Heart left ventricle (tissue), 16 donors: ENCODE measurements at regions not wholly inside any gene's neighbourhood (a gene's known extent, or its start where the extent isn't known, plus 50 kb on each side); places are given as distances from the start of the nearest gene placed in this dataset.

Experiments used
- ATAC-seq, 4 donors: fragments of 200-7000 bp; cut with Tn5 transposase; one replicate each; pipeline ENCODE4 v1.9.1; 2020 to 2022; ENCODE audit warnings: moderate library complexity in 4 of 4, mild to moderate bottlenecking in 3 of 4, moderate number of reproducible peaks in 1 of 4
- DNase-seq, 5 donors: peaks; one replicate each; pipeline ENCODE4 v3.0.0-alpha.2; 2020
- H3K27ac ChIP-seq, 12 donors: fragments of 200-600 bp; sonication (generic) in 4 of 12; one replicate each; pipeline versions ENCODE4 v1.5.0 to v1.8.0; 2016 to 2022; ENCODE audit warnings: mild to moderate bottlenecking in 2 of 12
- H3K27me3 ChIP-seq, 9 donors: fragments of 200-600 bp; sonication (generic) in 2 of 9; one replicate each; pipeline versions ENCODE4 v1.5.1 to v1.8.0; 2016 to 2022; ENCODE audit warnings: mild to moderate bottlenecking in 3 of 9
- H3K36me3 ChIP-seq, 9 donors: fragments of 200-600 bp; sonication (generic) in 2 of 9; one replicate each; pipeline versions ENCODE4 v1.5.0 to v1.8.0; 2018 to 2022; ENCODE audit warnings: mild to moderate bottlenecking in 2 of 9
- H3K4me1 ChIP-seq, 12 donors: fragments of 200-600 bp; sonication (generic) in 4 of 12; one replicate each; pipeline versions ENCODE4 v1.5.0 to v1.8.0; 2016 to 2022; ENCODE audit warnings: mild to moderate bottlenecking in 3 of 12
- H3K4me3 ChIP-seq, 12 donors: fragments of 200-600 bp; sonication (generic) in 4 of 12; one replicate each; pipeline versions ENCODE4 v1.5.0 to v1.8.0; 2017 to 2022; ENCODE audit warnings: mild to moderate bottlenecking in 9 of 12, moderate library complexity in 4 of 12
- H3K9me3 ChIP-seq, 12 donors: fragments of 200-600 bp; sonication (generic) in 4 of 12; one replicate each; pipeline versions ENCODE4 v1.5.0 to v1.8.0; 2016 to 2022; ENCODE audit warnings: mild to moderate bottlenecking in 1 of 12
- CTCF ChIP-seq, 12 donors: fragments of 200-600 bp; sonication (generic) in 4 of 12; IDR thresholded peaks; one replicate each; pipeline versions ENCODE4 v1.5.0 to v1.8.0; 2018 to 2022; ENCODE audit warnings: antibody characterized with exemption in 12 of 12, mild to moderate bottlenecking in 5 of 12
- POLR2A ChIP-seq, 2 donors: fragments of 450-650 bp; IDR thresholded peaks; one replicate each; pipeline ENCODE4 v1.6.1; 2017; ENCODE audit warnings: antibody characterized with exemption in 2 of 2, mild to moderate bottlenecking in 2 of 2, moderate library complexity in 2 of 2
- WGBS, 4 donors: extraction: QIAGEN DNeasy Blood & Tissue Kit in 2 of 4; methylation state at CpG; one replicate each; pipeline versions ENCODE4 v1.1.5 to v1.1.7; 2013 to 2018; 5-methylcytosine and 5-hydroxymethylcytosine counted together
- intact Hi-C, 10 donors: fragments of 100-400 bp; cut with DNase I; formaldehyde crosslinking; loops; one replicate each; pipeline versions ENCODE4 v1.11.1 to v1.14.2; 2022
- donor health status: ischemic (EF 13 %, LVEDD 7.1; RV severe dilation, severe dysfunction).
- donor health status: healthy with polysubstance abuse.
- donor health status: DM: no; HTN: yes; CAD: no.
- donor health status: DM: no; HTN: no; CAD: no.
- donor health status: ischemic (EF 25% LVEDD 6.9; RV normal size, moderate dysfunction).
- donor health status: ischemic (EF 25% LVEDD 5.7; RV mildly dilated, moderate dysfunction).
- donor health status: healthy.
- donor health status: DM: yes; HTN: yes; CAD: no.
- donor health status: ischemic (EF 35%, LVEDD 5.7; RV mildly dilated, moderate dysfunction).
- donor health status: nonischemic (EF 11% LVEDD 7.7; RV severe dilation, severe dysfunction).
- donor health status: DM: yes; HTN: yes; CAD: no.
- donor health status: PGD.
- donor health status: ischemic (EF 29% LVEDD 5.4; RV normal size, mild dysfunction).
- donor health status: nonischemic (EF 23%, LVEDD 6.1; RV moderate dilation, normal function).

- H3K27me3 ChIP-seq, result no peaks in the 10 kb centered on the region
- 56 to 69% (median 61%) methylated on average over 2 of the region's 2 CpGs for WGBS, 4 donors
- no peak overlapping the region for H3K27ac ChIP-seq
- no peak for TF ChIP-seq CTCF (IDR thresholded peaks at IDR 0.05)
- TF ChIP-seq POLR2A (IDR thresholded peaks at IDR 0.05), result no peak
- DNase-seq (no peak), ATAC-seq (no peak)
- intact Hi-C loops, result no loop called here
- no peaks in the 10 kb centered on the region for H3K4me1 ChIP-seq
- no peaks in the 10 kb centered on the region for H3K36me3 ChIP-seq
- no peaks in the 10 kb centered on the region for H3K9me3 ChIP-seq
- no peak overlapping the region for H3K4me3 ChIP-seq
These were observed 1082.5 kb upstream of the GYPC start for GRCh38 chr2:125573432-125573831.

- ATAC-seq, result no peak
- WGBS, 4 donors, result 75 to 80% (median 78%) methylated on average over 3 of the region's 3 CpGs
- no peak for DNase-seq
- H3K36me3 ChIP-seq, result no peaks in the 10 kb centered on the region
- intact Hi-C loops, result no loop called here
- TF ChIP-seq CTCF (IDR thresholded peaks at IDR 0.05) (no peak), POLR2A (IDR thresholded peaks at IDR 0.05) (no peak)
- H3K27ac ChIP-seq, result no peak overlapping the region
- no peaks in the 10 kb centered on the region for H3K9me3 ChIP-seq
- H3K4me1 ChIP-seq, result no peaks in the 10 kb centered on the region
- H3K4me3 ChIP-seq, result no peak overlapping the region
- H3K27me3 ChIP-seq, result no peaks in the 10 kb centered on the region
These were observed 1079.4 kb upstream of the GYPC start for GRCh38 chr2:125576558-125576957.

- H3K36me3 ChIP-seq, result no peaks in the 10 kb centered on the region
- intact Hi-C loops, result no loop called here
- 15 to 17% (median 16%) methylated on average over 4 of the region's 4 CpGs for WGBS, 4 donors
- H3K27me3 ChIP-seq, result no peaks in the 10 kb centered on the region
- DNase-seq, result no peak
- ATAC-seq, result no peak
- no peaks in the 10 kb centered on the region for H3K4me1 ChIP-seq
- TF ChIP-seq CTCF (IDR thresholded peaks at IDR 0.05) (no peak), POLR2A (IDR thresholded peaks at IDR 0.05) (no peak)
- peaks cover 0 to 3% (median 0%) of the 10 kb centered on the region in 12 donors for H3K9me3 ChIP-seq
- H3K27ac ChIP-seq, result no peak overlapping the region
- no peak overlapping the region for H3K4me3 ChIP-seq
These were observed 1074.4 kb upstream of the GYPC start for GRCh38 chr2:125581557-125581956.

- 5 to 27% (median 12%) methylated on average over 1 of the region's 1 CpG for WGBS, 4 donors
- DNase-seq (no peak), ATAC-seq (no peak)
- H3K9me3 ChIP-seq, result peaks cover 0 to 3% (median 0%) of the 10 kb centered on the region in 12 donors
- H3K27ac ChIP-seq, result no peak overlapping the region
- H3K4me3 ChIP-seq, result no peak overlapping the region
- no peaks in the 10 kb centered on the region for H3K4me1 ChIP-seq
- TF ChIP-seq CTCF (IDR thresholded peaks at IDR 0.05) (no peak), POLR2A (IDR thresholded peaks at IDR 0.05) (no peak)
- H3K36me3 ChIP-seq, result no peaks in the 10 kb centered on the region
- H3K27me3 ChIP-seq, result no peaks in the 10 kb centered on the region
- intact Hi-C loops, result no loop called here
These were observed 1073.4 kb upstream of the GYPC start for GRCh38 chr2:125582516-125582915.
